Fibroblast of villous mesenchyme (primary cell): ENCODE measurements at regions not wholly inside any gene's neighbourhood (a gene's known extent, or its start where the extent isn't known, plus 50 kb on each side); places are given as distances from the start of the nearest gene placed in this dataset.

ENCODE experiments used
- DNase-seq: peaks from one replicate; pipeline ENCODE4 v3.0.0-alpha.2; 2010; ENCODE audit warnings: low read depth
- H3K4me3 ChIP-seq: 2 replicates; pipeline ENCODE4 v1.5.1; 2011; ENCODE audit warnings: low read depth, mild to moderate bottlenecking, low read length
- CTCF ChIP-seq: IDR thresholded peaks from 2 replicates; pipeline ENCODE4 v1.5.1; 2012; ENCODE audit warnings: low read depth, mild to moderate bottlenecking, low read length; ENCODE audit not compliant: insufficient read depth

- no peak for DNase-seq
- no peak for TF ChIP-seq CTCF
- H3K4me3 ChIP-seq: no peak overlapping the region
These were observed 460.7 kb upstream of the DCC start for GRCh38 chr18:51879329-51879728.

- no peak for TF ChIP-seq CTCF
- H3K4me3 ChIP-seq: no peak overlapping the region
- DNase-seq: no peak
These were observed 458.6 kb upstream of the DCC start for GRCh38 chr18:51881394-51881793.

GRCh38 chr18:51884039-51884438, 456.0 kb upstream of the DCC start:
- TF ChIP-seq CTCF: no peak
- no peak overlapping the region for H3K4me3 ChIP-seq
- no peak for DNase-seq

GRCh38 chr18:51890762-51891161, 449.2 kb upstream of the DCC start:
- H3K4me3 ChIP-seq: no peak overlapping the region
- TF ChIP-seq CTCF: no peak
- DNase-seq: peak; percentile 0

GRCh38 chr18:51891876-51892275, 448.1 kb upstream of the DCC start:
- H3K4me3 ChIP-seq: no peak overlapping the region
- DNase-seq: no peak
- no peak for TF ChIP-seq CTCF

- no peak overlapping the region for H3K4me3 ChIP-seq
- no peak for DNase-seq
- TF ChIP-seq CTCF: no peak
These were observed 442.1 kb upstream of the DCC start for GRCh38 chr18:51897884-51898283.

GRCh38 chr18:51907687-51908597, 432.1 kb upstream of the DCC start:
- no peak for DNase-seq
- no peak overlapping the region for H3K4me3 ChIP-seq
- no peak for TF ChIP-seq CTCF
